ENCODE measurements at regions not wholly inside any gene's neighbourhood (a gene's known extent, or its start where the extent isn't known, plus 50 kb on each side); places are given as distances from the start of the nearest gene placed in this dataset.

- no peak for DNase-seq (ENCODE audit: low read depth)
- H3K4me3 ChIP-seq (ENCODE audit: low read depth, low read length) = no peak overlapping the region
- TF ChIP-seq MYC (IDR thresholded peaks at IDR 0.05; ENCODE audit: low read depth, low read length) = no peak
- no peak for TF ChIP-seq MAX (IDR thresholded peaks at IDR 0.05; ENCODE audit: low read depth, low read length)
- no peak for TF ChIP-seq POLR2A (IDR thresholded peaks at IDR 0.05; ENCODE audit: extremely low read depth, insufficient read length)
- TF ChIP-seq CTCF (IDR thresholded peaks at IDR 0.05; ENCODE audit: low read depth, low read length) = no peak
Measured at GRCh38 chr6:85382541-85382940, 67.3 kb upstream of the NT5E start.

- no peak for DNase-seq (ENCODE audit: low read depth)
- H3K4me3 ChIP-seq (ENCODE audit: low read depth, low read length) = no peak overlapping the region
- no peak for TF ChIP-seq CTCF (IDR thresholded peaks at IDR 0.05; ENCODE audit: low read depth, low read length)
Measured at GRCh38 chr6:85372915-85373270, 77.0 kb upstream of the NT5E start.

- DNase-seq (ENCODE audit: low read depth) = peak; percentile 12
- H3K4me3 ChIP-seq (ENCODE audit: low read depth, low read length) = no peak overlapping the region
- TF ChIP-seq MAX (IDR thresholded peaks at IDR 0.05; ENCODE audit: low read depth, low read length) (no peak), MYC (IDR thresholded peaks at IDR 0.05; ENCODE audit: low read depth, low read length) (no peak), CTCF (IDR thresholded peaks at IDR 0.05; ENCODE audit: low read depth, low read length) (no peak), POLR2A (IDR thresholded peaks at IDR 0.05; ENCODE audit: extremely low read depth, insufficient read length) (no peak)
Measured at GRCh38 chr6:85372188-85372914, 77.5 kb upstream of the NT5E start.

DNA sequence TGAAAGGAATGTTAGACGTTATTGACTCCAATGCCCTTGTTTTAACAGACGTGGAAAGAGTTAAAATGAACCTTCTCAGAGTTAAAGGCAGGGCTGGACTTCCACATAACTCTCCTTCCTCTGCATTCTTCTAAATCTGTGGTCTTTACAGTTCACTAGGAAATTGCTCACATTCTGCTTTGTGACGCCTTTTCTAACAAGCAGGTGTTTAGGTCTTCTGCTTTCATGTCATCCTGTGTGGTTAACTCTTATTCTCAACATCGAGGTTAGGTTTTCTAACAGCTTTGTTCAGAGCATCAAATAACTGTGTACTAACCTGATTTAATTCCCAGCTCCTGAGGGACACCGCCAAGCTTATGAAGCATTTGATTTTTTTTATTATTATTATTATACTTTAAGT lies 81.3 kb upstream of the NT5E start:
- TF ChIP-seq MAX (IDR thresholded peaks at IDR 0.05; ENCODE audit: low read depth, low read length) = no peak
- no peak for TF ChIP-seq POLR2A (IDR thresholded peaks at IDR 0.05; ENCODE audit: extremely low read depth, insufficient read length)
- TF ChIP-seq MYC (IDR thresholded peaks at IDR 0.05; ENCODE audit: low read depth, low read length) = no peak
- TF ChIP-seq CTCF (IDR thresholded peaks at IDR 0.05; ENCODE audit: low read depth, low read length) = no peak
- no peak overlapping the region for H3K4me3 ChIP-seq (ENCODE audit: low read depth, low read length)
- DNase-seq (ENCODE audit: low read depth) = no peak

DNA sequence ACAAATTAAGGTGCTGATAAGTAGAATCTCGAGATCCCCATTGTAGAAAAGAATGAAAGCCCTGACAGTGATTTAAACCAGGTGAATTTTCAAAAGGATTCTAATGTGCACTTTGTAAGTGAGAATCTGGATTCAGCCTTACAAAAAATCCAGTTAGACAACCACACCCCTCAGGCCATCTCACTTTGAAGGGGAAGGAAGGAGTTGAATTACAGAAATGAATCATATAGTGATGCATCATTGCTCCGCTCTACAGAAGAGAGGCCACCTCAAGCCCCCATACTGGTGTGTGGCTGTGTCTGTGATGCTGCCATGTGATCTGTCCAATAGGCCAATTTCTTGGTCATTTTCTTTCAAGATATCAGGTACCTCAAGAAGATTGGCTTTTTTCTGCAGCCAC lies 85.5 kb upstream of the NT5E start:
- no peak overlapping the region for H3K4me3 ChIP-seq (ENCODE audit: low read depth, low read length)
- TF ChIP-seq POLR2A (IDR thresholded peaks at IDR 0.05; ENCODE audit: extremely low read depth, insufficient read length) (no peak), MAX (IDR thresholded peaks at IDR 0.05; ENCODE audit: low read depth, low read length) (no peak), CTCF (IDR thresholded peaks at IDR 0.05; ENCODE audit: low read depth, low read length) (no peak), MYC (IDR thresholded peaks at IDR 0.05; ENCODE audit: low read depth, low read length) (no peak)
- DNase-seq (ENCODE audit: low read depth) = no peak

DNA sequence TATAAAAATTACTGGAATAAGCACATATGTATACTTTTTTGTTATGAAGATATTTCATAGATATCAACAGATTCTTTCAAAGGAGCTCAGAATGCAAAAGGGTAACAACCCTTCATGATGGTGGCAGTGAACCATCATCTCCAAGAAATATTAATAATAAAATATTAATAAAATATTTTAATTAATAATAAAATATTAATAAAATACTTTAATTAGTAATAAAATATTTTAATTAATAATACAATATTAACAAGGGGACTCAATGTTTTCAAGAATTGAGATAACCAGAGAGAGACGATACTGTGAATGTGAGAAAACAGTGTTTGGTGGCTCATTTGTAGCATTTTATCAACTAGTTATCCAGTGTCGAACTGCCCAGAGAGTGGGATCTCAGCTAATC lies 86.0 kb upstream of the NT5E start:
- no peak overlapping the region for H3K4me3 ChIP-seq (ENCODE audit: low read depth, low read length)
- TF ChIP-seq POLR2A (IDR thresholded peaks at IDR 0.05; ENCODE audit: extremely low read depth, insufficient read length) = no peak
- no peak for TF ChIP-seq MAX (IDR thresholded peaks at IDR 0.05; ENCODE audit: low read depth, low read length)
- no peak for TF ChIP-seq CTCF (IDR thresholded peaks at IDR 0.05; ENCODE audit: low read depth, low read length)
- no peak for TF ChIP-seq MYC (IDR thresholded peaks at IDR 0.05; ENCODE audit: low read depth, low read length)
- DNase-seq (ENCODE audit: low read depth) = no peak
